ENCODE measurements at regions not wholly inside any gene's neighbourhood (a gene's known extent, or its start where the extent isn't known, plus 50 kb on each side); places are given as distances from the start of the nearest gene placed in this dataset.

DNA sequence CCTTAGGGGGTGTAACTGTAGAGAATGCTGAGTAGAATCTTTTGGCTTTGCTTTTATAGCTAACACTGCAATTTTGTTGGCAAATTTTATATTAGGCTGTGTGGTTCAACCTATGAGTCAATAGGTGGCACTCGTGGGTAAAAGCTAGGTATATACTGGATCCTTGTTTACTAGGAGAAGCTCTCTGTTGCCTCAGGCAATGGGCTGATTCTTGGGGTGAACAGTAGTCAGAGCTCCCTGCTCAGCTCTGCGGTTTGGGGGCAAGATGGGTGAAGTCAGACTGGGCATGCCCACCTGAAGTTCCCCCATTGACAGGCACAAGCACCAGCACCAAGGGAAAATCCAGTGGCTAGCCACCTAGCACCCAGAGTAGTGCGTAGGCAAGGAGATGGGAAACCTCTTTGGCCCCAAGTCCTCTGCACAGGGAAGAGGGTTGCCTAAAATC lies 238.7 kb downstream of the FAM181B start:
- CTCF ChIA-PET: no interaction called here
- TF ChIP-seq, protein P1, sequence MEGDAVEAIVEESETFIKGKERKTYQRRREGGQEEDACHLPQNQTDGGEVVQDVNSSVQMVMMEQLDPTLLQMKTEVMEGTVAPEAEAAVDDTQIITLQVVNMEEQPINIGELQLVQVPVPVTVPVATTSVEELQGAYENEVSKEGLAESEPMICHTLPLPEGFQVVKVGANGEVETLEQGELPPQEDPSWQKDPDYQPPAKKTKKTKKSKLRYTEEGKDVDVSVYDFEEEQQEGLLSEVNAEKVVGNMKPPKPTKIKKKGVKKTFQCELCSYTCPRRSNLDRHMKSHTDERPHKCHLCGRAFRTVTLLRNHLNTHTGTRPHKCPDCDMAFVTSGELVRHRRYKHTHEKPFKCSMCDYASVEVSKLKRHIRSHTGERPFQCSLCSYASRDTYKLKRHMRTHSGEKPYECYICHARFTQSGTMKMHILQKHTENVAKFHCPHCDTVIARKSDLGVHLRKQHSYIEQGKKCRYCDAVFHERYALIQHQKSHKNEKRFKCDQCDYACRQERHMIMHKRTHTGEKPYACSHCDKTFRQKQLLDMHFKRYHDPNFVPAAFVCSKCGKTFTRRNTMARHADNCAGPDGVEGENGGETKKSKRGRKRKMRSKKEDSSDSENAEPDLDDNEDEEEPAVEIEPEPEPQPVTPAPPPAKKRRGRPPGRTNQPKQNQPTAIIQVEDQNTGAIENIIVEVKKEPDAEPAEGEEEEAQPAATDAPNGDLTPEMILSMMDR (IDR thresholded peaks at IDR 0.05; ENCODE audit: insufficient read depth, low read depth, low read length): no peak
- no peak for DNase-seq (ENCODE audit: low read depth)
- Histone ChIP-seq H3K27me3 (ENCODE audit: control insufficient read depth, insufficient read depth, low read length) (no peaks in the 10 kb centered on the region), H3K36me3 (ENCODE audit: control insufficient read depth, insufficient read depth, low read length) (no peaks in the 10 kb centered on the region), H3K4me3 (ENCODE audit: low read depth, low read length) (no peak overlapping the region)
- POLR2A ChIA-PET: no interaction called here

DNA sequence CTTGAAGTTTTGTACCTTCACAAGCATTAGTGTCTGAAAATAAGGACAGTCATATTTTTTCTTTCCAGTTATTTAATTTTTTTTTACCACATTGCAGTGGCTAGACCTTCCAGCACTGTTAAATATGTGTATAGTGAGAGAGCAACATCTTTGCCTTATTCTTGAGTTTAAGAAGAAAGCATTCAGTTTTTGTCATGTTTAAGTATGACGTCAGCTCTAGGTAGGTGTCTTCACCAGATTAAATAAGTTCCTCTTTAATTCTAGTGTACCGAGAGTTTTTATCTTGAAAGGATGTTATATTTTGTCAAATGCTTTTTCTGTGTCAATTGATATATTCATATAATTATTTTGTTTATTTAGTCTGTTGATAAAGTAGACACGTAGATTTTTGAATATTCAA lies 258.8 kb downstream of the FAM181B start:
- no peaks in the 10 kb centered on the region for H3K27me3 ChIP-seq (ENCODE audit: control insufficient read depth, insufficient read depth, low read length)
- H3K4me3 ChIP-seq (ENCODE audit: low read depth, low read length): no peak overlapping the region
- POLR2A ChIA-PET: no interaction called here
- DNase-seq (ENCODE audit: low read depth): no peak
- CTCF ChIA-PET: no interaction called here
- H3K36me3 ChIP-seq (ENCODE audit: control insufficient read depth, insufficient read depth, low read length): no peaks in the 10 kb centered on the region
- TF ChIP-seq, protein P1 (IDR thresholded peaks at IDR 0.05; ENCODE audit: insufficient read depth, low read depth, low read length): no peak

GRCh38 chr11:82465481-82465880 lies 268.2 kb downstream of the FAM181B start:
- TF ChIP-seq, protein P1 (IDR thresholded peaks at IDR 0.05; ENCODE audit: insufficient read depth, low read depth, low read length): no peak
- no peak overlapping the region for H3K4me3 ChIP-seq (ENCODE audit: low read depth, low read length)
- no peaks in the 10 kb centered on the region for H3K27me3 ChIP-seq (ENCODE audit: control insufficient read depth, insufficient read depth, low read length)
- POLR2A ChIA-PET: no interaction called here
- no peaks in the 10 kb centered on the region for H3K36me3 ChIP-seq (ENCODE audit: control insufficient read depth, insufficient read depth, low read length)
- CTCF ChIA-PET: interaction anchor here (0.9 kb wide), 1 partner anchor 12 kb away, joined by 3 read pairs; no protein-coding TSS in a partner anchor
- no peak for DNase-seq (ENCODE audit: low read depth)

DNA sequence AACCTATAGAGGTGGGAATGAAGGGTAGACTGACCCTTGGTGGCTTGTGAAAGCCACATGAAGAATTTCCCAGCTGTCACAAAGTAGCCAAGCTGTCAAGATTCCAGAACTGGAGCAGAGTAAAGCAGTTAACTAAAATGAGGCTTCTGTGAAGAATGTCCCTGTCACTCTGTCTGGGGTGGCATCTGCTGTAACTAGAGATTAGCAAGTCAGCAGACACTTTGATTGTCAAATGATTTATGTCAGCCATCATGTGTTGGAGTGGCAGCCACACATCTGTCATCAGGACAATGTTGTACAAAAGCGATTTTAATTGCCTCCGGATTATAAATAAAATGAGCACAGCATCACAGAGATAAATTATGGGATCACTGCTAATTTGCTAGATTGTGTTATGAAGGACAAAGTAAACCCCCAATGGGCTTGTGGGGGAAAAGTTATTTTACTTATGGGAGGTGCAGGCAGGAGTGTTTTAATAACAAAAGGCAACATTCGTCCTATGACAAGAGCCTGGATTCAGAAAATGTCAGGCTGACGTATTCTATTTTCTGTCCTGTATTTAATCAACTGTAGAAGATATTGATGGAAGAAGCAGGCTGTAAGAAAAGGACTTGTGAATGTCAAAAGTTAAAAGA lies 270.9 kb downstream of the FAM181B start:
- ChIA-PET POLR2A (no interaction called here), CTCF (no interaction called here)
- TF ChIP-seq, protein P1 (IDR thresholded peaks at IDR 0.05; ENCODE audit: insufficient read depth, low read depth, low read length): no peak
- Histone ChIP-seq H3K27me3 (ENCODE audit: control insufficient read depth, insufficient read depth, low read length) (no peaks in the 10 kb centered on the region), H3K4me3 (ENCODE audit: low read depth, low read length) (no peak overlapping the region), H3K36me3 (ENCODE audit: control insufficient read depth, insufficient read depth, low read length) (no peaks in the 10 kb centered on the region)
- no peak for DNase-seq (ENCODE audit: low read depth)

DNA sequence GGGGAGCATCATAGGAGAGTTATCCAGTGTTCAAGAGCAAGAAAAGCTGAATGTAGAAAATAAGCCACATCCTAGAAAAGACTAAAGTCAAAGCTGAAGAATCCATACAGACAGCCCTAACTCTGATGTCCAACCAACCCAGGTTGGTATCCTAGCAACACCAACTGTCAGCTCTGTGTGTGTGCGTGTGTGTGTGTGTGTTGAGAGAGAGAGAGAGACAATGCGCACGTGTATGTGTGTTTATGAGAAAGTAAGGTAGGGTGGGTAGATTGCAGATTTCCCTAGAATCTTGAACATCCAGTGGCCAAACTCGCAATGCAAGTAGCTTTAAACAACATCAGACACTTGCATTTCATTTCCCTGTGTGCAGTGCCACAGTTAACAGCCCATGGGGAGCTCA lies 274.9 kb downstream of the FAM181B start:
- Histone ChIP-seq H3K4me3 (ENCODE audit: low read depth, low read length) (no peak overlapping the region), H3K36me3 (ENCODE audit: control insufficient read depth, insufficient read depth, low read length) (no peaks in the 10 kb centered on the region), H3K27me3 (ENCODE audit: control insufficient read depth, insufficient read depth, low read length) (no peaks in the 10 kb centered on the region)
- TF ChIP-seq, protein P1 (IDR thresholded peaks at IDR 0.05; ENCODE audit: insufficient read depth, low read depth, low read length): no peak
- ChIA-PET POLR2A (no interaction called here), CTCF (no interaction called here)
- DNase-seq (ENCODE audit: low read depth): no peak
